ENCODE measurements at regions not wholly inside any gene's neighbourhood (a gene's known extent, or its start where the extent isn't known, plus 50 kb on each side); places are given as distances from the start of the nearest gene placed in this dataset.

GRCh38 chr12:91944637-91945036 is 201.0 kb downstream of the BTG1 start:
- TF ChIP-seq POLR2AphosphoS5 (IDR thresholded peaks at IDR 0.05) (no peak), CTCF (IDR thresholded peaks at IDR 0.05 in 8 of 11, conservative IDR thresholded peaks at IDR 0.05 in 3 of 11) (no peak), POLR2A (IDR thresholded peaks at IDR 0.05) (no peak)
